ENCODE measurements at regions not wholly inside any gene's neighbourhood (a gene's known extent, or its start where the extent isn't known, plus 50 kb on each side); places are given as distances from the start of the nearest gene placed in this dataset. TPM values are rescaled to one million over a fixed set of nuclear protein-coding genes. Genes with fewer than 3 reads are reported as not detected.

Small RNA genes in the stretch of these regions (small RNA-seq; reads per million reads assigned to genes)
- gene AC104408.1 (not detected), gene RNU7-190P (not detected)

All from liver (tissue), 1 donor.